Smooth muscle cell (in vitro differentiated cells): ENCODE measurements at regions not wholly inside any gene's neighbourhood (a gene's known extent, or its start where the extent isn't known, plus 50 kb on each side); places are given as distances from the start of the nearest gene placed in this dataset.
"Not testable (repeated sequence)": the region's sequence is repeated elsewhere in the genome, so short reads cannot be mapped to it uniquely, and the experiment has no call there.

Experiments
- DNase-seq: peaks from one replicate; lab custom pipeline; 2025; ENCODE audit not compliant: unreplicated experiment; lab: John Stamatoyannopoulos, UW
- H2AFZ ChIP-seq: fragments of 200-600 bp; sonication (generic); 2 replicates; pipeline ENCODE4 v1.6.0; 2016; ENCODE audit warnings: antibody characterized with exemption, low read depth, mild to moderate bottlenecking
- H3F3A ChIP-seq: fragments of 200-600 bp; sonication (generic); 2 replicates; pipeline ENCODE4 v1.6.0; 2017; ENCODE audit warnings: antibody characterized with exemption, low read depth
- H3K27ac ChIP-seq: fragments of 200-600 bp; sonication (generic); 2 replicates; pipeline ENCODE4 v1.5.1; 2016; ENCODE audit warnings: low read depth, mild to moderate bottlenecking
- H3K27me3 ChIP-seq: fragments of 200-600 bp; sonication (generic); 2 replicates; pipeline ENCODE4 v1.6.1; 2016; ENCODE audit warnings: low read depth, mild to moderate bottlenecking
- H3K36me3 ChIP-seq: fragments of 200-600 bp; sonication (generic); 2 replicates; pipeline ENCODE4 v1.5.1; 2016; ENCODE audit warnings: low read depth
- H3K4me1 ChIP-seq: fragments of 200-600 bp; sonication (generic); 2 replicates; pipeline ENCODE4 v1.5.1; 2016; ENCODE audit warnings: low read depth
- H3K4me2 ChIP-seq: fragments of 200-600 bp; sonication (generic); 2 replicates; pipeline ENCODE4 v1.6.0; 2016; ENCODE audit warnings: mild to moderate bottlenecking
- H3K4me3 ChIP-seq: fragments of 200-600 bp; sonication (generic); 2 replicates; pipeline ENCODE4 v1.5.1; 2016; ENCODE audit warnings: mild to moderate bottlenecking
- H3K79me2 ChIP-seq: fragments of 200-600 bp; sonication (generic); 2 replicates; pipeline ENCODE4 v1.6.0; 2016; ENCODE audit warnings: low read depth, mild to moderate bottlenecking
- H3K9ac ChIP-seq: fragments of 200-600 bp; sonication (generic); 2 replicates; pipeline ENCODE4 v1.6.0; 2016; ENCODE audit warnings: low read depth
- H3K9me3 ChIP-seq: fragments of 200-600 bp; sonication (generic); replicated peaks from 2 replicates; pipeline ENCODE4 v1.5.1; 2016; ENCODE audit warnings: low read depth
- H4K20me1 ChIP-seq: fragments of 200-600 bp; sonication (generic); 2 replicates; pipeline ENCODE4 v1.6.0; 2016; ENCODE audit warnings: low read depth
- CTCF ChIP-seq: fragments of 200-600 bp; sonication (generic); IDR thresholded peaks from 2 replicates; pipeline ENCODE4 v1.5.1; 2017; ENCODE audit warnings: borderline replicate concordance, mild to moderate bottlenecking, antibody characterized with exemption; ENCODE audit not compliant: insufficient read depth, poor library complexity, severe bottlenecking
- WGBS: methylation state at CpG from one replicate; pipeline ENCODE4 v1.1.7; 2016; ENCODE audit warnings: low lambda C conversion rate; 5-methylcytosine and 5-hydroxymethylcytosine counted together

GRCh38 chr15:53910852-53911251 is 67.4 kb upstream of the UNC13C start:
- H3K9ac ChIP-seq = no peak overlapping the region
- no peak overlapping the region for H3K27ac ChIP-seq
- TF ChIP-seq CTCF = no peak
- no peak overlapping the region for H3K4me2 ChIP-seq
- H3K9me3 ChIP-seq = no peaks in the 10 kb centered on the region
- no peaks in the 10 kb centered on the region for H4K20me1 ChIP-seq
- no peaks in the 10 kb centered on the region for H3K4me1 ChIP-seq
- no peaks in the 10 kb centered on the region for H3K36me3 ChIP-seq
- no peaks in the 10 kb centered on the region for H3F3A ChIP-seq
- H2AFZ ChIP-seq = no peak overlapping the region
- H3K4me3 ChIP-seq = no peak overlapping the region
- H3K79me2 ChIP-seq = no peaks in the 10 kb centered on the region
- H3K27me3 ChIP-seq = no peaks in the 10 kb centered on the region
- no peak for DNase-seq
- WGBS = 94% methylated on average over 11 of the region's 11 CpGs

GRCh38 chr15:53910236-53910849 is 67.9 kb upstream of the UNC13C start:
- no peak for DNase-seq
- no peak overlapping the region for H3K4me2 ChIP-seq
- H2AFZ ChIP-seq = no peak overlapping the region
- H3K36me3 ChIP-seq = no peaks in the 10 kb centered on the region
- no peaks in the 10 kb centered on the region for H3K27me3 ChIP-seq
- H4K20me1 ChIP-seq = no peaks in the 10 kb centered on the region
- H3K27ac ChIP-seq = no peak overlapping the region
- H3K79me2 ChIP-seq = no peaks in the 10 kb centered on the region
- TF ChIP-seq CTCF = no peak
- H3K9me3 ChIP-seq = no peaks in the 10 kb centered on the region
- H3K4me1 ChIP-seq = no peaks in the 10 kb centered on the region
- 83% methylated on average over 8 of the region's 12 CpGs for WGBS
- no peak overlapping the region for H3K9ac ChIP-seq
- H3F3A ChIP-seq = no peaks in the 10 kb centered on the region
- H3K4me3 ChIP-seq = no peak overlapping the region

GRCh38 chr15:53903129-53903528 is 75.1 kb upstream of the UNC13C start:
- Histone ChIP-seq H2AFZ (no peak overlapping the region), H3K9ac (no peak overlapping the region), H3K4me3 (no peak overlapping the region), H3K4me2 (no peak overlapping the region), H4K20me1 (no peaks in the 10 kb centered on the region), H3K4me1 (no peaks in the 10 kb centered on the region), H3K36me3 (no peaks in the 10 kb centered on the region), H3F3A (no peaks in the 10 kb centered on the region), H3K27ac (no peak overlapping the region), H3K79me2 (no peaks in the 10 kb centered on the region), H3K27me3 (no peaks in the 10 kb centered on the region), H3K9me3 (no peaks in the 10 kb centered on the region)
- no peak for TF ChIP-seq CTCF
- DNase-seq = no peak
- WGBS = 85% methylated on average over 1 of the region's 1 CpG

GRCh38 chr15:53893468-53893867 is 84.8 kb upstream of the UNC13C start:
- 68% methylated on average over 2 of the region's 2 CpGs for WGBS
- H3K27ac ChIP-seq, H3K4me3 ChIP-seq, H3K27me3 ChIP-seq, DNase-seq, H3K36me3 ChIP-seq, H3F3A ChIP-seq, H4K20me1 ChIP-seq, H3K9ac ChIP-seq, H3K4me2 ChIP-seq, H3K9me3 ChIP-seq, H3K4me1 ChIP-seq, H3K79me2 ChIP-seq: not testable (repeated sequence)
- H2AFZ ChIP-seq = peak overlapping the region; percentile 72
